HL-60 (cell line): ENCODE measurements at regions not wholly inside any gene's neighbourhood (a gene's known extent, or its start where the extent isn't known, plus 50 kb on each side); places are given as distances from the start of the nearest gene placed in this dataset.

Source experiments
- CTCF ChIP-seq: IDR thresholded peaks from one replicate; pipeline ENCODE4 v1.5.1; 2011; ENCODE audit warnings: low read length, control low read depth, inconsistent platforms; ENCODE audit not compliant: insufficient read depth
- POLR2AphosphoS5 ChIP-seq: IDR thresholded peaks from 2 replicates; pipeline ENCODE4 v1.6.1; 2012; ENCODE audit warnings: low read depth
- REST ChIP-seq: IDR thresholded peaks from 2 replicates; pipeline ENCODE4 v1.6.1; 2012; ENCODE audit warnings: low read depth; ENCODE audit not compliant: insufficient replicate concordance

- TF ChIP-seq CTCF (no peak), REST (no peak), POLR2AphosphoS5 (no peak)
Measured at GRCh38 chr3:177318559-177318958, 121.3 kb upstream of the TBL1XR1 start.
